H9 (cell line): ENCODE measurements at regions not wholly inside any gene's neighbourhood (a gene's known extent, or its start where the extent isn't known, plus 50 kb on each side); places are given as distances from the start of the nearest gene placed in this dataset.

Source experiments
- DNase-seq: peaks from one replicate; pipeline ENCODE4 v3.0.0-alpha.2; 2017
- H2AFZ ChIP-seq: one replicate; pipeline ENCODE4 v1.6.1; 2013; ENCODE audit warnings: mild to moderate bottlenecking, low read length, control low read depth, moderate library complexity
- H2AK5ac ChIP-seq: 2 replicates; pipeline ENCODE4 v1.6.1; 2013; ENCODE audit warnings: low read length, control low read depth, mixed read lengths; ENCODE audit not compliant: insufficient read length
- H2BK120ac ChIP-seq: one replicate; pipeline ENCODE4 v1.6.1; 2013; ENCODE audit warnings: low read depth, mild to moderate bottlenecking, low read length, control low read depth, inconsistent platforms; ENCODE audit not compliant: poor library complexity, severe bottlenecking
- H2BK12ac ChIP-seq: 2 replicates; pipeline ENCODE4 v1.6.1; 2013; ENCODE audit warnings: low read length, control low read depth, mixed read lengths, low read depth; ENCODE audit not compliant: insufficient read length
- H2BK15ac ChIP-seq: 2 replicates; pipeline ENCODE4 v1.6.1; 2013; ENCODE audit warnings: low read depth, low read length, control low read depth
- H2BK20ac ChIP-seq: one replicate; pipeline ENCODE4 v1.6.1; 2013; ENCODE audit warnings: low read depth, mild to moderate bottlenecking, low read length, control low read depth, inconsistent platforms; ENCODE audit not compliant: poor library complexity, severe bottlenecking
- H2BK5ac ChIP-seq: 2 replicates; pipeline ENCODE4 v1.6.1; 2013; ENCODE audit warnings: low read length, control low read depth, mixed read lengths; ENCODE audit not compliant: insufficient read length
- H3K14ac ChIP-seq: 2 replicates; pipeline ENCODE4 v1.6.1; 2013; ENCODE audit warnings: low read length, control low read depth; ENCODE audit not compliant: insufficient read depth
- H3K18ac ChIP-seq: 2 replicates; pipeline ENCODE4 v1.6.1; 2013; ENCODE audit warnings: low read depth, mild to moderate bottlenecking, mixed read lengths, low read length, control low read depth; ENCODE audit not compliant: insufficient read length
- H3K23ac ChIP-seq: 2 replicates; pipeline ENCODE4 v1.6.1; 2013; ENCODE audit warnings: low read length, control low read depth, mixed read lengths, low read depth; ENCODE audit not compliant: insufficient read length
- H3K23me2 ChIP-seq: 2 replicates; pipeline ENCODE4 v1.6.1; 2013; ENCODE audit warnings: low read depth, mild to moderate bottlenecking, mixed read lengths, low read length, control low read depth; ENCODE audit not compliant: insufficient read length, poor library complexity, severe bottlenecking
- H3K27ac ChIP-seq: 2 replicates; pipeline ENCODE4 v1.5.1; 2013; ENCODE audit warnings: low read length, control low read depth, mixed read lengths, low read depth; ENCODE audit not compliant: insufficient read length
- H3K27me3 ChIP-seq: 2 replicates; pipeline ENCODE4 v1.6.1; 2013; ENCODE audit warnings: low read length, control low read depth, inconsistent platforms; ENCODE audit not compliant: insufficient read depth
- H3K4ac ChIP-seq: 2 replicates; pipeline ENCODE4 v1.6.1; 2013; ENCODE audit warnings: low read depth, mild to moderate bottlenecking, control low read depth, inconsistent platforms, low read length, moderate library complexity
- H3K4me1 ChIP-seq: 2 replicates; pipeline ENCODE4 v1.6.1; 2013; ENCODE audit warnings: low read length, control low read depth, inconsistent platforms; ENCODE audit not compliant: insufficient read depth
- H3K4me2 ChIP-seq: 2 replicates; pipeline ENCODE4 v1.6.1; 2013; ENCODE audit warnings: low read length, control low read depth, mixed read lengths; ENCODE audit not compliant: insufficient read length, insufficient read depth
- H3K56ac ChIP-seq: 2 replicates; pipeline ENCODE4 v1.6.1; 2013; ENCODE audit warnings: low read depth, mild to moderate bottlenecking, mixed read lengths, low read length, control low read depth; ENCODE audit not compliant: insufficient read length
- H3K79me1 ChIP-seq: 2 replicates; pipeline ENCODE4 v1.6.1; 2013; ENCODE audit warnings: low read depth, mild to moderate bottlenecking, moderate library complexity, low read length, control low read depth, inconsistent platforms; ENCODE audit not compliant: insufficient read depth, poor library complexity, severe bottlenecking
- H3K79me2 ChIP-seq: 2 replicates; pipeline ENCODE4 v1.6.1; 2013; ENCODE audit warnings: low read length, control low read depth, inconsistent platforms; ENCODE audit not compliant: insufficient read depth
- H3K9ac ChIP-seq: 2 replicates; pipeline ENCODE4 v1.6.1; 2013; ENCODE audit warnings: low read length, control low read depth, mixed read lengths; ENCODE audit not compliant: insufficient read length; ENCODE audit errors: extremely low read depth
- H3K9me3 ChIP-seq: one replicate; pipeline ENCODE4 v1.6.1; 2013; ENCODE audit warnings: low read depth, low read length, inconsistent platforms; ENCODE audit not compliant: control insufficient read depth
- H3T11ph ChIP-seq: one replicate; pipeline ENCODE4 v1.6.1; 2013; ENCODE audit warnings: mild to moderate bottlenecking, low read length, control low read depth, inconsistent platforms
- H4K20me1 ChIP-seq: one replicate; pipeline ENCODE4 v1.6.1; 2013; ENCODE audit not compliant: control insufficient read depth, insufficient read length, insufficient read depth
- H4K5ac ChIP-seq: 2 replicates; pipeline ENCODE4 v1.6.1; 2013; ENCODE audit warnings: low read depth, mild to moderate bottlenecking, mixed read lengths, low read length, control low read depth; ENCODE audit not compliant: insufficient read length
- H4K8ac ChIP-seq: replicated peaks from 2 replicates; pipeline ENCODE4 v1.6.1; 2013; ENCODE audit warnings: low read length, control low read depth, mixed read lengths, low read depth; ENCODE audit not compliant: insufficient read length
- H4K91ac ChIP-seq: 2 replicates; pipeline ENCODE4 v1.6.1; 2013; ENCODE audit warnings: low read depth, mild to moderate bottlenecking, moderate library complexity, mixed read lengths, low read length, control low read depth; ENCODE audit not compliant: insufficient read length
- H3K27ac Mint-ChIP-seq, 3 experiments: 2 replicates in 2 of 3; 3 replicates in 1 of 3; pipeline ENCODE4 v1.8.0; 2020 to 2021; ENCODE audit warnings: mixed read lengths in 3 of 3, mild to moderate bottlenecking in 1 of 3, moderate library complexity in 1 of 3
- H3K27me3 Mint-ChIP-seq: 2 replicates; pipeline ENCODE4 v1.8.0; 2021; ENCODE audit warnings: low read depth, mild to moderate bottlenecking, moderate library complexity, mixed read lengths
- H3K36me3 Mint-ChIP-seq, 3 experiments: 2 replicates in 2 of 3; 3 replicates in 1 of 3; pipeline ENCODE4 v1.8.0; 2020 to 2021; ENCODE audit warnings: low read depth in 3 of 3, mixed read lengths in 3 of 3; ENCODE audit not compliant: insufficient read depth in 1 of 3
- H3K4me1 Mint-ChIP-seq, 2 experiments: 2 replicates each; pipeline ENCODE4 v1.8.0; 2020; ENCODE audit warnings: mixed read lengths in 2 of 2
- H3K4me3 Mint-ChIP-seq, 2 experiments: 2 replicates in 1 of 2; 3 replicates in 1 of 2; pipeline ENCODE4 v1.8.0; 2020 to 2021; ENCODE audit warnings: mild to moderate bottlenecking in 2 of 2, mixed read lengths in 2 of 2, moderate library complexity in 1 of 2
- H3K9me3 Mint-ChIP-seq, 2 experiments: 2 replicates in 1 of 2; 3 replicates in 1 of 2; pipeline ENCODE4 v1.8.0; 2020; ENCODE audit warnings: mild to moderate bottlenecking in 2 of 2, mixed read lengths in 2 of 2, moderate library complexity in 1 of 2
- WGBS: extraction: QIAGEN DNeasy Blood & Tissue Kit; methylation state at CpG from one replicate; pipeline ENCODE4 v1.1.7; 2013; ENCODE audit warnings: missing lambda C conversion rate, low lambda C conversion rate, mixed read lengths; ENCODE audit not compliant: insufficient read length; ENCODE audit errors: extremely low coverage; 5-methylcytosine and 5-hydroxymethylcytosine counted together
- TF ChIP-seq, protein P1 (sequence below): fragments of 200-600 bp; sonication (generic); conservative IDR thresholded peaks from 3 replicates; pipeline ENCODE4 v1.8.0; 2021; ENCODE audit warnings: antibody characterized with exemption, mild to moderate bottlenecking

DNA sequence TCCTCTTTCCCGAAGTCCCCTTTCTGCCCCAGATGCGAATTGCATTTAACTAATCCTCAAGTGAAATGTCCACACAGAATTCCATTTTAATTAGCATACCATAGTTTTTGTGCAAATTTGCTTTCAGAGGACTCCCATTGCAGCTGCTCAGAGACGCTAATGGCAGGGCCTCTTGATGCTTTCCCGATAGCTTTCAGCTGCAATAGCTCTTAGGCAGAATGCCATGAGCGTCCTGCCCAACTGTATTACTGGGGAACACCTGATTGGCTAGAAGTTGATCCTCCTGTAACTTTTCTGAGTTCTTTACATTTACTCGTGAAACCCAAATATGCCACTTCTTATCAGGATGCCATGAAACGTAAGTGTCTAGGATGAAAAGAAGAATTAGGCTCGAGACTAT is 203.0 kb downstream of the UTP18 start:
- Mint-ChIP-seq H3K36me3 (peaks cover 0 to 3% (median 0%) of the 10 kb centered on the region in 3 experiments; a peak in 2 of 7 replicates), H3K9me3 (peaks cover 0 to 4% of the 10 kb centered on the region in 2 experiments; a peak in 2 of 5 replicates), H3K4me3 (no peak overlapping the region), H3K27me3 (peaks cover 9% of the 10 kb centered on the region), H3K4me1 (peaks cover 3 to 5% of the 10 kb centered on the region in 2 experiments), H3K27ac (no peak overlapping the region)
- Histone ChIP-seq H2BK120ac (no peak overlapping the region), H3K4me1 (no peaks in the 10 kb centered on the region), H3K14ac (no peak overlapping the region), H3K23me2 (no peaks in the 10 kb centered on the region), H3K4ac (no peak overlapping the region), H4K8ac (no peak overlapping the region), H3K18ac (no peak overlapping the region), H2BK12ac (no peak overlapping the region), H2AK5ac (no peak overlapping the region), H4K5ac (no peak overlapping the region), H3T11ph (no peak overlapping the region), H2BK20ac (no peak overlapping the region), H3K9ac (no peak overlapping the region), H3K27ac (no peak overlapping the region), H3K4me2 (no peak overlapping the region), H3K9me3 (no peaks in the 10 kb centered on the region), H3K56ac (no peak overlapping the region), H3K23ac (no peak overlapping the region), H3K27me3 (no peaks in the 10 kb centered on the region), H3K79me1 (no peaks in the 10 kb centered on the region), H4K20me1 (no peaks in the 10 kb centered on the region), H4K91ac (no peak overlapping the region), H2BK15ac (no peak overlapping the region), H2AFZ (no peak overlapping the region), H2BK5ac (no peak overlapping the region), H3K79me2 (no peaks in the 10 kb centered on the region)
- no CpG with 5 or more reads among the region's 8 CpGs for WGBS
- no peak for DNase-seq
- TF ChIP-seq, protein P1, sequence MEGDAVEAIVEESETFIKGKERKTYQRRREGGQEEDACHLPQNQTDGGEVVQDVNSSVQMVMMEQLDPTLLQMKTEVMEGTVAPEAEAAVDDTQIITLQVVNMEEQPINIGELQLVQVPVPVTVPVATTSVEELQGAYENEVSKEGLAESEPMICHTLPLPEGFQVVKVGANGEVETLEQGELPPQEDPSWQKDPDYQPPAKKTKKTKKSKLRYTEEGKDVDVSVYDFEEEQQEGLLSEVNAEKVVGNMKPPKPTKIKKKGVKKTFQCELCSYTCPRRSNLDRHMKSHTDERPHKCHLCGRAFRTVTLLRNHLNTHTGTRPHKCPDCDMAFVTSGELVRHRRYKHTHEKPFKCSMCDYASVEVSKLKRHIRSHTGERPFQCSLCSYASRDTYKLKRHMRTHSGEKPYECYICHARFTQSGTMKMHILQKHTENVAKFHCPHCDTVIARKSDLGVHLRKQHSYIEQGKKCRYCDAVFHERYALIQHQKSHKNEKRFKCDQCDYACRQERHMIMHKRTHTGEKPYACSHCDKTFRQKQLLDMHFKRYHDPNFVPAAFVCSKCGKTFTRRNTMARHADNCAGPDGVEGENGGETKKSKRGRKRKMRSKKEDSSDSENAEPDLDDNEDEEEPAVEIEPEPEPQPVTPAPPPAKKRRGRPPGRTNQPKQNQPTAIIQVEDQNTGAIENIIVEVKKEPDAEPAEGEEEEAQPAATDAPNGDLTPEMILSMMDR: no peak
